ENCODE measurements at regions not wholly inside any gene's neighbourhood (a gene's known extent, or its start where the extent isn't known, plus 50 kb on each side); places are given as distances from the start of the nearest gene placed in this dataset.

DNA sequence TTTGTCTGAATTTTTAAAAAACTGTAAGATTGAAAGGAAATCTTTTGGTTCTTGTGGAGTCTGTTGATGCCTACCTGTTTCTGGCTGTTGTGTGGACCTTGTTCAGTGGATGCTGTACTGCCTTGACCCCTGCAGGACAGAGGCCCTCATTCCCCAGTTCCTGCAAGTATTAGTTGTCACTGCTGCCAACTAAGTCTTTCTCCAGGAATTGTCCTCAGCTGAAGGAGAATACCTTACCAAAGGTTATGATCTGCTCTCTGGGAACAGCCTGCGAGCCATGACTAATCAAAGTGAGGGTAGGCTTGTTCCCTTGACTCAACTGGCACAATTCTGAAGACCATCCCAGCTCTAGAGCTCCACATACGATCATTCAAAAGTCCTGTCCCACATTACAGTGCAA lies 145.3 kb upstream of the FST start:
- DNase-seq, result no peak

DNA sequence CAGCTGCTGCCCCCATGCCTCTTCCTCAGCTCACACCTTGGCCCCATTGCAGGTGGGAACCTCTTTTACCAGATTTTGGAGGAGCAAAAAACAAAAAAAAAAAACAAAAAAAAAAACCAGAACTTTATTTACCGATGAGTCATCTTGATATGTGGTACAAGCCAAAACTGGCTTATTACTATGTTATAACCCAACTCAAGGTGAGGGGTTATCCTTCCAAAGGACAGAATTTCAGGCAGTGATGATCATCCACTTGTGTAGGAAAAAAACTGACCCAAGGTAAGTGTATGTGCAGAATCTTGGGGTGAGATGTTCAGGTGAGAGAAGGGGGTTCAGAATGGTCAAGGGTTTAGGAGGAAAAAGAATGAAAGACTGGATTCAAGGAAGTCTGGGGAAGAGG lies 142.6 kb upstream of the FST start:
- no peak for DNase-seq

DNA sequence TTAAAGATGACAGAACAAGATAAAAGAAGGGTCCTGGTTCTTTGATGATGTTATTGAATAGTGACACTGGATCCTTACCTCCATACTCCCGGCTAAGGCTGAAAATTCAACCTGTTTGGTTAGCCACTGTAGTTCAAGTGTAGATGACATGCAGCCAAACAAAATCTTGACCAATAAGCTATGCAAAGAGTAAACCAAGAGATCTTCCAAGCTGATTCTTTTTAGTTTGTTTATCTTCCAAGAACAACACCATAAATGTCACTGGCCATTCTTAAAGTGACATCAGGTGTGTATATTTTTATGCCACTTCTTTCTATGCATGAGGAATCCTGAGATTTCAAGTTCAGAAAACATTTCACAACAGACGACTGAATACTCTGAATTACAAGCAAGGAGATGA lies 141.5 kb upstream of the FST start:
- no peak for DNase-seq

DNA sequence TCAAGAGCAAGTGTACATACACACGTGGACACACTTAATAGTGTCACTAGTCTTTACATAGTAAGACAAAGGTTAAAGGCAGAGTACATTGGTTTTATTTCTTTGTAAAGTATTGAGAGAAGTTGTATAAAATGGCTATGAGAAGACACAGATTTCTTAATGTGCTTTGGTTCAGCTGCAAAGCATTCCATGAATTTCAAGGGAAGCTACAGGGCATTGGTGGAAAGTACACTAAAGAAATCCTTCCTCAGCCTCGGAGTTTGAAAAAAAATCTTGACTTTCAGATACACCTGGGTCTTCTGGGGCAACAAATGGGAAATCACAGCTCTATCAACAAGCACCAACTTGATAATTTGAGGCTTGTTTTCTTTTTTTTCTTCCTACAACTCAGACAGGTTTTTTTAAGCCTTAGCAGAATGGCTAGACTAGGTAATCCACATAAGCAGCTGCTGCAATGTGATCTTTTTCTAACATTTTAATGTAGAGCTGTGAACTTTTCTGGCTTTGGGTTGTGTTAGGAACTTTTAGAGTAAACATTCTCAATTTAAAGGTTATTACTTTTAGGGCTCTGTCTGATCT lies 140.4 kb upstream of the FST start:
- no peak for DNase-seq

DNA sequence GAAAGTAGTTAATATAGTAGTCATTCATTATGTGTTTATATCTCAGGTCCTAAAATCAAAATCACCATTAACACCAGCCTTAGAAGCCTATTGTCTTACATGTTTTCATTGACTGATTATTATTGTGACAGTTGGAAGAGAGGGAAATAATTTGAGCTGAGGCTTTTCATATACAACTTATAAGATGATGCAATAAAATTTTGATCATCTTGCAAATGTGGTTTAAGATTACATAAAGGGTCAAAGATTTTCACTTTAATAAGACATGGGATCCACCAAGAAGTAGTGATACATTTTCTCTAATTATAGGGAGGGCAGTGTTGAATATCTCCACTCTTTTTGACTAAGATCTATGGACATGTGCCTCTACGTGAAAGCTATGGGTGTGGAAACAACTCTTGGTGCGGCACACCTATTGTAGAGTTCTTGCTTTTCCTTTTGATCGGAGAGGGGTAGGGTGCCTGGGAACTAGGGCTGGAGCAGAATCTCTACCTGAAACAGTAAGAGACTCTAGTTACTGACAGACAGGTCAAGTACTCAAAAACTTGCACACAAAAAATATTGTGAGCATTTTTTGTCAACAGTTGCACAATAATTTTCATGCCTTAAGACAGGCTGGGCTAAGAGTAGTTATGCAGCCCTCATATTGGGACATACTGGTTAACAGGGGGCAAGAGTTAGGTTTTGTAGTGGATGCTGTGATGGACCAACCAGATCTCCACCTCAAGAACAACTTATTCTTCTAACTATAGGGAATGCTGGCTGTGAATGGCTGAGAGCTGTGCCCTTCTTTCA lies 139.3 kb upstream of the FST start:
- DNase-seq, result no peak

DNA sequence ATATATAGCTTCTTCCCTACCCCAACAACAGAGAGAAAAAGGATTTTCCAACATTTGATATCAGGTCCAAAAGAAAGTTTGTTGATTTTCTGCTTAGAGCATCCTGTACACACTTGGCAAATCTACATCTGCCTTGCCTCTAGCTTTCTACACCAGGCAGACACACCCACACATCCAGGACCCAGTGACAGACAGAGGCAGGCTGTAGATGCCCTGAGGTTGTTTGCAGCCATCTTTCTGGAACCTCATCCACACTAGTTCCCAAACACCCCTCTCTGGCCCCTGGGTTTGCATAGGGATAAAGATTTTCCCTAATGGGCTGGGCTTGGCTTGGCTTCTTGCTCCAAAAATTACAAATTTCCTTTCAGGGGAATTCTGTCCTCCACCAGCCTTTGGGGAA lies 138.2 kb upstream of the FST start:
- DNase-seq, result no peak

DNA sequence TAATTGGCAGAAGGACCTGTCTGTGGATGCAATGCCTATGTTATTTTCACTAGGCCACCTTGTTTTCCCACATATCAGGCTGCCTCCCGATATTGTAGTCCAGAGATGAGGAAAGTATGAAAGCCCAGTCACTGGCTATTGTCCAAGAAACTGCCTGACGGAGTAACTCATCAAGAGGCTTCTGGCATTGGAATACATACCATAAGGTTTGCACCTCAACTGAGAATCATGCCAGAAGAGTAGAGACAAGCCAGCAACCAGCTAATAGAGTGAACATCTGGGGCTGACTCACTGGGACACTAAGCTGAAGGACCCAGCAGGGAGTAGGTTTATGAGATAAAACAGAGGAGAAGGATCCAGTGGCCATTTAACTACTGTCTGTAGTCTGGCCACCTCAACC lies 137.2 kb upstream of the FST start:
- DNase-seq, result no peak

DNA sequence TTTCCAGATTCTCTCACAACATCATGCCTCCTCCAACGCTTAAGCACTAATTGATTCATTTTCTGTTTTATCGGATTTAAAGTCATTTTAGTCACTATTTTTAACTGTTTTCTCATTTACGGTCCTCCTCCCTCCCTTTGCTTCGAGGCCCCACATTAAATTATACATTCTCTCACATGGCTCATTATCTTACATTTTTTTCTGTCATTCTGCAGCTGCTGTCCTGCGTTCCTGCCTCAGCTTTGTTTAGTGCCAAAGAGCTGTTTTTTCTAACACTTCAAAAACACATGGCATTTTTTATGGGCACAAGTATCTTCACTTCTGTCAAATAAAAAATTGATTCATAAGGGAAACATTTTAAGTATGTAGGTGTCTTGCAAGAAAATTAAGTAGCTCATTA lies 130.1 kb upstream of the FST start:
- no peak for DNase-seq

DNA sequence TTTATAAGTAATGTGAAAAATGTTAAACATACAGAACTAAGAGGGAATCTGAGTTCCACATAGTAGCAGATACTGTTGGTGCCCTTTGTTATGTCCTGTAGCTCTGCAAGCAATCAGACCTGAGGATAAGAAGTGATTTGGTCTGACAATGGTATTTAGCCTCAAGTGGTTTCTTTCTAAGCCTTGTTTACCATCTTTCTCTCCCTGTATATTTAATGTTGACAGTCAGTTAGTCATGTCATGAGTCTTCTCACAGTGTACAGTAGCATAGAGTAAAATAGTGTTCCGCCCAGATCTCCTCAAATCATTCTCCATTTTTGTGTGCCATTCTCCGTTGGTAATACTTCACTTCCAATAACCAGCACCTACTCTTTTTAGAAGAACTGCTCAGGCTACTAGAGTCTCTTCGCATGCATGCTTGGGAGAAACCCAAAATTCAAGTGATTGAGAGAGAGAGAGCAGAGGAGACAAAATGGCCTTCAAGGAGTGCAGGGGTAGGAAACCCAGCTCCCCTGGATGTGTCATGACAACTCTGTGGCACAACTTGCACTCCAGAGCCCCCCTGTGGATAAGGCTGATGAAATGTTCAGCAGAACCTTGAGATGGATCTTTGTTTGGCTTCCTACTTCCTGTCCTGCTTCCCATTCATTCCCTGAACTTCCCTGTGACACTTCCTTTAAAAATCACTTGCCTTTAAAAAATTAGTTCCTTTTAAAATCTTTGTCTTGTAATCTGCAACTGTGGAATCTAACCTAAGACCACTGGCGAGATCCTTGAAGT lies 129.2 kb upstream of the FST start:
- no peak for DNase-seq

DNA sequence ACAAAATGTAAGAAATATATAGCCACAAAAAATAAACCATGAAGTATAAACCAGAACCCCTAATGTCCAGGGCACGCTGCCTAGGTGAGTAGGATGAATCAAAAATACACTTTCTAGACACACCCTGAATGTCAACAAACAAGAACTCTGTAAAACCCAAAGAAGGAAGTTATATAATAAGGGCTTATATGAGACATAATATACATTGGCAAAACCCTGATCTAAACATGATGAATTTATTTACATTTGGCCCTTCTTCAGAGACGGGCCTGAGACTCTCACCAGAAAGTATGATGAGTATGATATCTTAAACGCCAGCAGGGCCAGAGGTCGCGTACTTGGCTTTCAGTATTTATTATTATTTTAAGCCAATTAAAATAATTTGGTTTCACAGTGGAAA lies 125.1 kb upstream of the FST start:
- no peak for DNase-seq

DNA sequence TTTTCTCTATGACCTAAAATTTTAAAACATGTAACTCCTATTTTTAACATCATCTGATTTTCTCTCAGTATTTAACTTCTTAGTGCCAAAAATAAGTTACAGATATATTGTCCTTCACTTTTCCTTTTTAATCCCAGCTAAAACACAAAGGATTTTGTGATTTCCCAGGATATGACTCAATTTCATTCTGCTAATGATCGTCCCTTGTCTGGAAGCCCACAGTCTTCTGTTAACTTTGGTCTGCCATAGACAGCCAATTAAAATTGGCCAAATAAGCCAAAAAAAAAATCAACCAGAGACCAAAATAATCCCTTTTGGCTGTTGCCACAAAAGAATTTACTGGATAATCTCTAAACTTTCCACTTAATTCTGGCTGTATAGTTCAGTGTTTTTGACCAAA lies 124.5 kb upstream of the FST start:
- DNase-seq, result no peak

DNA sequence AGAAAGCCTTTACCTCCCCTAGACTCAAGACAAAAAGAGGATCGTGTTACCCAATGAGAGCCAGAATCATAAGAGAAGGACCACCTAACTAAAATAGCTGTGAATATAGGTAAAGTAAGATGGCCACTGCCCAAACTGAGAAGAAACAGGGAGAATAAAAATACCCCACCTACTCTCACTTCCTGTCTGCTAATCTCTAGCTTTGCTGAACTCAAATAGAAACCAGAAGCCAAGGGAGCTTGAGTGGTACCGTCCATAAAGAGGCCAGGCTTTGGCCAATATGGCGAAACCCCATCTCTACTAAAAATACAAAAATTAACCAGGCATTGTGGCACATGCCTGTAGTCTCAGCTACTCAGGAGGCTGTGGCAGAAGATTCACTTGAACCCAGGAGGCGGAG lies 123.0 kb upstream of the FST start:
- no peak for DNase-seq

DNA sequence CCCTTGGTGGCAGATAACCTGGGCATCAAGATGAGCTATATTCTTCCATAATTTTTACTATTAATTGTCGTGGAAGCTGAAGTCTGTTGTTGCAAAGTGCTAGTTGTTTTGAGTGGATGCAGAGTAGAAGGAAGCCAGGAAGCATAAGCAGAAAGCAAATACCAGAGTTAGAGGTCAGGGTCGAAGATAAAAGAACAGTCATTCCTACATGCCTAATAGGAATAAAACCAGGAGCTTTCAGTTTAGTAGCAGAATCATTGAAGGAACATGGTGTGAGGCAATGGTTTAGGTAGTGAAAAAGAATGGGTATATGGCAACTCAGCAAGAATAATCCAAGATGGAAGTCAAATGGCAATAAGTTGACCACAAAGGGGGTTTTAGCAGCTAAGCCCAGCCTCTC lies 121.6 kb upstream of the FST start:
- no peak for DNase-seq

DNA sequence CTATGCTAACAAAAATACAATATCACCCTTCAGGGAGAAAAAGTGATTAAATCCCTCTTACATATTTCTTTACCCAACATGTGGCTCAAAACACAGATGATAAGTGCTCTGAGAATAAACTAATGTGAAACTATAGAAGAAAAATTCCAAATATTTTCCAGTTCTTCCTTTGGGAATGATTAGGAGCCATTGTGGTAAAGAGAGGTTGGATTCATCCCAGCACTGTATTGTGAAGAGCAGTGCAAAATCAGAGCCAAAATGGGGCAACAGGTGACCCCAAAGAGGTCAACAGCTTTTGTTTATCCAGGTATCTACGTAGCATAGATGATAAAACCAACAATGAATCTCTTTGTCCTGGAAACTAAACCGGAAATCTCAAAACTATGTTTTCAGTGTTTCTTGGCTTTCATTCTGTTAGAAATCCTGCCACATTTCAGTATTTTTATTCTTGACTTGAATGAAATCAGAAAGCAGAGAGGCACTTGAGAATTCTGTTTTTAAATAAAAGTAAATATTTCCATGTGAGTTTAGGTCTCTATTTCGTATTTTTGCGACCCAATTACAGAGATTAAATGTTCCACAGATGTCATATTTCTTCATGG lies 120.4 kb upstream of the FST start:
- DNase-seq, result no peak

DNA sequence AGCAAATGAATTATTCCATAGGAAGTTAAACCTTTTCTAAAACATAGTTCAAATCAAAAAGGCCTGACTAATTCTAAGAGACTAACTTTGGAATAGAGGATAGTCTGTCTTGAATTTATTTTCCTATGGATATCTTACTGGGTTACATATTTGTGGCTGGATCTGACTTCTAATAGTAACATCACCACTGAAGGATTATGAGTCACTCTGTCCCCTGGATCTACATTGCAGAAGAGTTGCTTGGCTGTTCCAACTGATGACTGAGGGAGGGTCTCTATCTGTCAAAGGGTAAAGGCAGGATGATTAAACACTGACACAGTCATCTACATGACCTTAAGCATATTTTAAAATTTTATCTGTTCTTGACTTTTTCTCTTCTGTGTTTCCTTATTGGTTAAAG lies 119.6 kb upstream of the FST start:
- DNase-seq, result no peak

DNA sequence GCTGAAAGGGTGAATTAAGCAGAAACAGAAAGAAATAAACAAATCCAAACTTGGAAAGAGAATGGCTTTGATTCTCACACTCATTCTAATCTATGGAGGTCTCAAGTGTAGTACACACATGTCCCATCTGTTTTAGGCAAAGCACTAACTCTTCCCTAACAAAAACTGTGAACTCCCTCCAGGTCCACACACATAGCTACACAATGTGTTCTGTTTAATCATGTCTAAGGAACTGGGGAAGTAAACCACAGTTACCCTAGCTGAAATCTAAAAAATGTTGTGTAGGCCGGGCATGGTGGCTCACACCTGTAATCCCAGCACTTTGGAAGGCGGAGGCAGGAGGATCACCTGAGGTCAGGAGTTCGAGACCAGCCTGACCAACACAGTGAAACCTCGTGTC lies 118.7 kb upstream of the FST start:
- no peak for DNase-seq

DNA sequence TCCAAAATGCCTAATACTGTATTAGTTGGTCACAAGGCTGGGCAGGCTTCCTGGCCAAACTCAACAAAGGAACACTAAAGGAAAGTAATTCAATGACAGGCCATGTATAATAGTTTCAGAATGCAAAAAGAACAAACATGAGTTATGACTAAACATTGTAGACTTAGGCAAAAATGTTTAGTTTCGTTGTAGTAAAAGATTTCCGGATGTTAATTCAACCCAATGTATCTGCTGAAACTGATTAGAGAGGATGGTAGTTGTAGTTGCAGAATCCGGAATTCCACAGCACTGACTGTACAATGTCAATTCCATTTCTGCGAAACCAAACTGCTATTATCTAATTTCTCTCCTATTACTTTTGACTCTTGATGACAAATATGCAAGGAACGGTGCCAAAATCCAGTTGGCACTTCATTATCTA lies 117.9 kb upstream of the FST start:
- no peak for DNase-seq

DNA sequence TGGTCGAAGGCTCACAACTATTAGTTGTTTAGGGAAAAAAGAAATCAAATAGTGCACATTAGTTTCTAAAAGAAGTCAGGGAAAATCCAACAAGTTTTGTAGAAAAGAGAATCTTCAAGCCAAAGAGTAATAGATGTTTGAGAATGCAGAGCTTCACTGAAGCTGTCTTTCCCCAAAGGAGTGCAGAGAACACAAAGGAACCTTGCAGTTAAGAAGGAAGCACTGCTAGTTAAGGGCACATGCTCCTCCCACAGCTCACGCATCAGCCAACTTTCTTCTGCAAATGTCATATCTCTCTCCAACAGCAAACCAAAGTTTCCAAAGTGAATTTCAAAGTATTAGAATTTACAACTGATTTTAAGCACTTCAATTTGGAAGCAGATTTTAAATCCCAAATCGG lies 116.4 kb upstream of the FST start:
- DNase-seq, result no peak

DNA sequence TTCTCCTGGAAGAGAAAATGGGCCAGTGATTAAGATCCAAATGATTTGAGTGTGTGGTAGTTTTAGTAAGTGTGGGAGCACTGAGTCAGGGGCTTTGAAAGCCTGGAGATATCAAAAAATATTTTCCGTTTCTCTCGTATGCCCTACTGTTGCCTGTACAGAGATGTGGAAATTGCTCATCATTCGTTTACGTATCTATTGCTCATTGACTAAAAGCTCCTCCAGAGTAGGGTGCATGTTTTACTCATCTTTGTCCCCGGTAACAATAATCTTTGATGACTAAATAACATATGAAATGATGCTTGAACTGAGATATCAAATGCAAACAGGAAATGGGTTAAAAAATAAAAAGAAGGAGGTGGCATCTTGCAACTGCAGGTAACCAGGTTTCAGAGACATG lies 114.2 kb upstream of the FST start:
- DNase-seq, result no peak

DNA sequence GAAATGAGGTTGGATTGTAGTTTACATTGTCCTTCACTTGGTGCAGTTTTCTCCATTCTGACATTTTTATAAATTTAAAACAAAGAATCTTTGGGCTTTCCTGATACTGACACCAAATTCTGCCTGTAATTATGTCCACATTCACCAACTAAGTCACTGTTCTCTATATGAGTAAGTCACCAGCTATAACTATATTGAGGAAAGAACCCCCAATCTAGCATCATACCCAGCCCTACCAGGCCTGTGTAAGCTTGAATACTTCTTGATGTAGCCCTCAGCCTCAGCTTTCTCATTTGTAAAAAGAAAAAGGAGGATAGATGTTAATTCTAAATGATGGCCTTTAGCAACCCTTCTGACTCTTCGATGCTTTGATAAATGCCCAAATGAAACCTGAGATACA lies 112.7 kb upstream of the FST start:
- no peak for DNase-seq

DNA sequence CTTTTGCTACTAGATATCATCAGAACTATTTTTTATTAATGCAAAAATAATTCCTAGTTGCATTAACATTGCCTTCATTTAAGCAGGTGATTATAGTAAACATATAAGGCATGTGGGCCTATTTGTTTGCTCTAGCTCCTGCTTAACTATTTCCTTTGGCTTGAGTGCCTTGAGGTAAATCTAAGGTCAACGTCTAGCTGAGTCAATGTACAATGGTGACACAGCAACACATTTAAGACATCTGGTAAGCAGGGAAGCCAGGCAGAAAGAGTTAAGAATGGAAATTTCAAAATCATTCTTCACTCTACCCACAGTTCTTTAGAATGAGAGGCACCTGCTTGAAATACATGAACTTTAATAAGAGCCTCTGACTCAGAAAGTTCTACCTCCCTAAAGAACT lies 111.9 kb upstream of the FST start:
- DNase-seq, result no peak

DNA sequence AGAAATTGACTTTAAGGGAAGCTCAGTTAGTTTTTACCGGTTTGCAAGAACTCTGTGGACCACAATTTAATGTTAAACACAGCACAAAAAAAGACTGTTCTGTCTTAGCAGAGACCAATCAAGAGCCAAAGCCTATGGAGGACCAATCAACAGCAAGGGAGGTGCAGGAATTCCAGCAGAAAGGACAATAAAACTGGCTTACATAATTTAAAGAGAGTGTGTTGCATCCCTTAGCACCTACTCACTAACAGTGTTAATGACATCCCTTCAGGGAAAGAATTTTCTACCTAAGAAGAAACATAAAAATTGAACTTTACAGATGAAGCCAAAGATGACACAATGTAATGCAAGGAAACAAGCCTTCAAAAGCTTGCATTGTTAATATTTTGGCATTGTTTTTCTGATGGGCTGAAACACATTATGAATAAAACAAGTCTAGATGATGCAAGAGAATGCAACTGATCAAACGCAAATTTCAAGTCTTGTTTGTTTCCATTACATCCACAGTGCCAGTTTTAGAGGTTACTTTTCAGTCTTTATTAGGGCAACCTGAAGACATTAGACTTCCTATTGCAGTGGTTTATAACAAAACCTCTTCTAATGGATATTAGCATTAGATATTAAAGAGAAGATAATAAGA lies 111.3 kb upstream of the FST start:
- DNase-seq, result no peak

DNA sequence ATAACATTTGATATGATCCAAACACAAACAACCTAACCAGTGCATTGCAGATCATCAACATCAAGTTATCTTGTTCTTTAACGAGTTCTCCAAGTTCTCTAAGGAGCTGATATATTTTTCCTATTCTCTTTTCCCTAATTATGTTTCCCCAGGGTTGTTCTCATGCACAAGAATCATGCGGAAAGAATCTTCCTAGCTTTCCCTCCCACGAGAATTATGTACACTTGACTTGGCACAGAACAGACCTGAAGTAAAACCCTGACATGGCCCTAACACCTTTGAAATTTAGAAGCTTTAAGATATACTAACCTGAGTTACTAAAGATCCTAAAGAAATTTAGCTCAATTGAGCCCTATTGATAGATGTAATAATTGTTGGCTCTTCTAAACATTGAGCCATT lies 110.7 kb upstream of the FST start:
- no peak for DNase-seq
